GM12878 (cell line): ENCODE measurements at regions not wholly inside any gene's neighbourhood (a gene's known extent, or its start where the extent isn't known, plus 50 kb on each side); places are given as distances from the start of the nearest gene placed in this dataset.

Source experiments
- ATAC-seq: fragments of 200-7000 bp; cut with Tn5 transposase; 3 replicates; pipeline ENCODE4 v1.9.1; 2020; ENCODE audit warnings: mild to moderate bottlenecking, moderate library complexity
- BruUV-seq: library from RNA; stranded (reverse); fragments of 400-500 nt; replicated peaks from 2 replicates; lab custom pipeline; 2021; lab: Mats Ljungman, UMichigan
- CTCF ChIA-PET: fragments of 300-600 bp; sonication (Branson Sonifier 250); formaldehyde crosslinking; extraction: SDS; loops from one replicate; lab custom pipeline; 2021; ENCODE audit warnings: inconsistent platforms; lab: Yijun Ruan, JAX
- POLR2A ChIA-PET: fragments of 350-600 bp; formaldehyde crosslinking; extraction: SDS; loops from one replicate; lab custom pipeline; 2021; ENCODE audit warnings: inconsistent platforms; lab: Charles Lee
- RAD21 ChIA-PET: fragments of 300-600 bp; sonication (Branson Sonifier 250); formaldehyde crosslinking; loops from one replicate; lab custom pipeline; 2023; ENCODE audit warnings: antibody characterized with exemption; ENCODE audit not compliant: unreplicated experiment; lab: Charles Lee
- SMC1A ChIA-PET: fragments of 300-600 bp; sonication (Branson Sonifier 250); formaldehyde crosslinking; loops from one replicate; lab custom pipeline; 2023; ENCODE audit not compliant: unreplicated experiment, uncharacterized antibody; lab: Charles Lee
- DNase-seq: peaks from one replicate; pipeline ENCODE4 v3.0.0-alpha.2; 2011; ENCODE audit warnings: low read depth, low spot score
- FAIRE-seq: peaks from 3 replicates; lab custom pipeline; 2011; peaks lifted over from hg19 to GRCh38; lab: Jason Lieb, UNC
- H2AFZ ChIP-seq: 2 replicates; pipeline ENCODE4 v1.6.0; 2011; ENCODE audit warnings: low read depth, low read length, control low read depth; ENCODE audit not compliant: control insufficient read depth
- H3K27ac ChIP-seq: 2 replicates; pipeline ENCODE4 v1.5.1; 2011; ENCODE audit warnings: control low read depth; ENCODE audit not compliant: control insufficient read depth, insufficient read depth
- H3K27me3 ChIP-seq, 2 experiments: replicated peaks in 1 of 2; 2 replicates each; pipeline versions ENCODE4 v1.6.0 to v1.6.1; 2011; ENCODE audit warnings: low read length in 1 of 2; ENCODE audit not compliant: control insufficient read depth in 2 of 2, insufficient read depth in 2 of 2
- H3K36me3 ChIP-seq, 2 experiments: 2 replicates each; pipeline ENCODE4 v1.5.1; 2011; ENCODE audit warnings: low read length in 1 of 2; ENCODE audit not compliant: control insufficient read depth in 2 of 2, insufficient read depth in 2 of 2
- H3K4me1 ChIP-seq: 2 replicates; pipeline ENCODE4 v1.6.1; 2011; ENCODE audit warnings: mild to moderate bottlenecking, low read length, moderate library complexity, mixed read lengths; ENCODE audit not compliant: control insufficient read depth, insufficient read depth
- H3K4me2 ChIP-seq: 2 replicates; pipeline ENCODE4 v1.6.0; 2011; ENCODE audit warnings: control low read depth; ENCODE audit not compliant: control insufficient read depth, insufficient read depth
- H3K4me3 ChIP-seq: fragments of 200-600 bp; sonication (generic); 2 replicates; pipeline ENCODE4 v1.5.1; 2016
- H3K79me2 ChIP-seq: 2 replicates; pipeline ENCODE4 v1.6.0; 2011; ENCODE audit warnings: low read length; ENCODE audit not compliant: control insufficient read depth, insufficient read depth
- H3K9ac ChIP-seq: 2 replicates; pipeline ENCODE4 v1.8.0; 2011; ENCODE audit warnings: low read length, control low read depth, mixed read lengths; ENCODE audit not compliant: control insufficient read depth, insufficient read depth
- H3K9me3 ChIP-seq: replicated peaks from 3 replicates; pipeline ENCODE4 v1.5.1; 2011; ENCODE audit warnings: mild to moderate bottlenecking, low read length; ENCODE audit not compliant: control insufficient read depth, insufficient read depth
- H4K20me1 ChIP-seq: 2 replicates; pipeline ENCODE4 v1.6.0; 2011; ENCODE audit not compliant: control insufficient read depth, insufficient read depth
- ASH2L ChIP-seq: fragments of 300-600, 200-600 bp; sonication (generic); IDR thresholded peaks from 2 replicates; pipeline ENCODE4 v1.6.1; 2017; ENCODE audit warnings: low read depth, mild to moderate bottlenecking, borderline replicate concordance
- FOXM1 ChIP-seq: IDR thresholded peaks from 2 replicates; pipeline ENCODE4 v1.6.1; 2012; ENCODE audit warnings: low read depth, mild to moderate bottlenecking, inconsistent platforms, low read length, moderate library complexity
- KDM1A ChIP-seq: fragments of 200-600 bp; sonication (generic); IDR thresholded peaks from 2 replicates; pipeline ENCODE4 v1.6.1; 2016; ENCODE audit warnings: borderline replicate concordance
- MAX ChIP-seq: IDR thresholded peaks from 2 replicates; pipeline ENCODE4 v1.6.1; 2012; ENCODE audit warnings: low read depth, low read length, improper control_type of control experiment
- NFYB ChIP-seq: IDR thresholded peaks from 2 replicates; pipeline ENCODE4 v1.6.1; 2011; ENCODE audit warnings: low read depth, mild to moderate bottlenecking, low read length, improper control_type of control experiment, moderate library complexity; ENCODE audit not compliant: insufficient read depth
- POLR2AphosphoS2 ChIP-seq: IDR thresholded peaks from 2 replicates; pipeline ENCODE4 v1.6.1; 2011; ENCODE audit warnings: low read depth, mild to moderate bottlenecking, low read length, improper control_type of control experiment, moderate library complexity
- POLR2AphosphoS5 ChIP-seq: IDR thresholded peaks from 2 replicates; pipeline ENCODE4 v1.6.1; 2011; ENCODE audit warnings: mild to moderate bottlenecking, low read length, inconsistent platforms
- POU2F2 ChIP-seq: IDR thresholded peaks from 3 replicates; pipeline ENCODE4 v1.6.1; 2011; ENCODE audit warnings: low read depth, mild to moderate bottlenecking, low read length, borderline replicate concordance
- RUNX3 ChIP-seq: IDR thresholded peaks from 2 replicates; pipeline ENCODE4 v1.6.1; 2012; ENCODE audit warnings: low read length, inconsistent platforms
- STAT1 ChIP-seq: fragments of 450-650 bp; conservative IDR thresholded peaks from 2 replicates; pipeline ENCODE4 v1.6.1; 2014; ENCODE audit warnings: antibody characterized with exemption, mild to moderate bottlenecking
- SUPT20H ChIP-seq: IDR thresholded peaks from 2 replicates; pipeline ENCODE4 v1.6.1; 2011; ENCODE audit warnings: low read depth, mild to moderate bottlenecking, low read length, moderate library complexity, borderline replicate concordance; ENCODE audit not compliant: control insufficient read depth
- TARDBP ChIP-seq: IDR thresholded peaks from 2 replicates; pipeline ENCODE4 v1.6.1; 2016; ENCODE audit warnings: borderline replicate concordance
- USF1 ChIP-seq: IDR thresholded peaks from 2 replicates; pipeline ENCODE4 v1.6.1; 2011; ENCODE audit warnings: borderline replicate concordance, low read depth, mild to moderate bottlenecking, moderate library complexity, mixed read lengths, low read length; ENCODE audit not compliant: insufficient read depth; ENCODE audit errors: extremely low read length
- ZZZ3 ChIP-seq: IDR thresholded peaks from 2 replicates; pipeline ENCODE4 v1.6.1; 2011; ENCODE audit warnings: low read depth; ENCODE audit not compliant: control insufficient read depth, insufficient read length
- WGBS: methylation state at CpG from one replicate; pipeline ENCODE4 v1.1.6; 2016; ENCODE audit warnings: low lambda C conversion rate; ENCODE audit not compliant: insufficient replicate concordance, insufficient coverage; ENCODE audit errors: missing lambda C conversion rate; 5-methylcytosine and 5-hydroxymethylcytosine counted together
- in situ Hi-C: fragments of 300-500 bp; cut with MboI; formaldehyde crosslinking; loops from 9 replicates; pipeline ENCODE4 v1.14.3; 2018; ENCODE audit warnings: mixed read lengths
- intact Hi-C: fragments of 100-400 bp; cut with micrococcal nuclease; formaldehyde crosslinking; loops from one replicate; pipeline ENCODE4 v1.14.2; 2022; ENCODE audit not compliant: unreplicated experiment

- RAD21 ChIA-PET: no interaction called here
- SMC1A ChIA-PET: interaction anchor here (0.6 kb wide), 1 partner anchor 77 kb away, joined by 5 read pairs; no protein-coding TSS in a partner anchor
- H3K4me2 ChIP-seq: no peak overlapping the region
- no peaks in the 10 kb centered on the region for H3K36me3 ChIP-seq
- no peak overlapping the region for H3K4me3 ChIP-seq
- POLR2A ChIA-PET: no interaction called here
- no peaks in the 10 kb centered on the region for H3K79me2 ChIP-seq
- no peak overlapping the region for H3K9ac ChIP-seq
- no peaks in the 10 kb centered on the region for H4K20me1 ChIP-seq
- FAIRE-seq: no peak
- 0% methylated on average over 1 of the region's 1 CpG for WGBS
- H2AFZ ChIP-seq: no peak overlapping the region
- H3K4me1 ChIP-seq: no peaks in the 10 kb centered on the region
- H3K27ac ChIP-seq: no peak overlapping the region
- ATAC-seq: no peak
- no TSS peak for BruUV-seq
- intact Hi-C loops (no loop called here), in situ Hi-C loops (no loop called here)
- no peaks in the 10 kb centered on the region for H3K9me3 ChIP-seq
- CTCF ChIA-PET: no interaction called here
- H3K27me3 ChIP-seq: no peaks in the 10 kb centered on the region
- DNase-seq: no peak
- TF ChIP-seq NFYB (no peak), FOXM1 (no peak), RUNX3 (no peak), TARDBP (no peak), ZZZ3 (no peak), STAT1 (no peak), POU2F2 (no peak), POLR2AphosphoS5 (no peak), MAX (no peak), ASH2L (no peak), KDM1A (no peak), POLR2AphosphoS2 (no peak), SUPT20H (no peak), USF1 (no peak)
- TF ChIP-seq, all 136 proteins: peak for 0
These were observed 1541.0 kb downstream of the SLITRK5 start for GRCh38 chr13:89212186-89212585.
